HL-60 (cell line): ENCODE measurements at regions not wholly inside any gene's neighbourhood (a gene's known extent, or its start where the extent isn't known, plus 50 kb on each side); places are given as distances from the start of the nearest gene placed in this dataset.

Source experiments
- CTCF ChIP-seq: IDR thresholded peaks from one replicate; pipeline ENCODE4 v1.5.1; 2011; ENCODE audit warnings: low read length, control low read depth, inconsistent platforms; ENCODE audit not compliant: insufficient read depth
- GABPA ChIP-seq: IDR thresholded peaks from 2 replicates; pipeline ENCODE4 v1.6.1; 2012; ENCODE audit warnings: low read depth
- POLR2AphosphoS5 ChIP-seq: IDR thresholded peaks from 2 replicates; pipeline ENCODE4 v1.6.1; 2012; ENCODE audit warnings: low read depth
- REST ChIP-seq: IDR thresholded peaks from 2 replicates; pipeline ENCODE4 v1.6.1; 2012; ENCODE audit warnings: low read depth; ENCODE audit not compliant: insufficient replicate concordance
- SPI1 ChIP-seq: IDR thresholded peaks from 2 replicates; pipeline ENCODE4 v1.6.1; 2012; ENCODE audit warnings: low read depth, mild to moderate bottlenecking, borderline replicate concordance

- TF ChIP-seq CTCF (no peak), GABPA (no peak), POLR2AphosphoS5 (no peak), REST (no peak), SPI1 (no peak)
These were observed 638.8 kb upstream of the VRK2 start for GRCh38 chr2:57407772-57408201.
